Fibroblast of lung (primary cell): ENCODE measurements at regions not wholly inside any gene's neighbourhood (a gene's known extent, or its start where the extent isn't known, plus 50 kb on each side); places are given as distances from the start of the nearest gene placed in this dataset.

Source experiments
- DNase-seq, 2 donors: peaks; one replicate each; pipeline versions ENCODE4 v3.0.0 to v3.0.0-alpha.2; 2010; ENCODE audit warnings: low read depth in 2 of 2
- H2AFZ ChIP-seq: 2 replicates; pipeline ENCODE4 v1.5.1; 2012; ENCODE audit warnings: low read length, control low read depth, inconsistent platforms
- H3K27ac ChIP-seq: 2 replicates; pipeline ENCODE4 v1.5.1; 2011; ENCODE audit warnings: low read length, control low read depth; ENCODE audit not compliant: insufficient read depth
- H3K27me3 ChIP-seq: 2 replicates; pipeline ENCODE4 v1.5.1; 2011; ENCODE audit warnings: mild to moderate bottlenecking, low read length; ENCODE audit not compliant: control insufficient read depth, insufficient read depth
- H3K36me3 ChIP-seq: 2 replicates; pipeline ENCODE4 v1.5.1; 2011; ENCODE audit warnings: low read length; ENCODE audit not compliant: control insufficient read depth, insufficient read depth
- H3K4me1 ChIP-seq: 2 replicates; pipeline ENCODE4 v1.5.1; 2011; ENCODE audit warnings: low read length; ENCODE audit not compliant: control insufficient read depth, insufficient read depth; ENCODE audit errors: extremely low read depth
- H3K4me2 ChIP-seq: 2 replicates; pipeline ENCODE4 v1.5.1; 2011; ENCODE audit warnings: low read length, control low read depth; ENCODE audit not compliant: insufficient read depth; ENCODE audit errors: extremely low read depth
- H3K4me3 ChIP-seq, 4 experiments: fragments of 200-600 bp in 1 of 4; sonication (generic) in 1 of 4; replicated peaks in 1 of 4; 2 replicates each; pipeline ENCODE4 v1.5.1; 2011 to 2016; ENCODE audit warnings: low read length in 4 of 4, low read depth in 3 of 4, mild to moderate bottlenecking in 3 of 4, control low read depth in 2 of 4, inconsistent platforms in 1 of 4, mixed read lengths in 1 of 4; ENCODE audit not compliant: insufficient read depth in 1 of 4; ENCODE audit errors: control extremely low read depth in 1 of 4
- H3K79me2 ChIP-seq: 2 replicates; pipeline ENCODE4 v1.5.1; 2012; ENCODE audit warnings: mild to moderate bottlenecking, low read length, inconsistent platforms; ENCODE audit not compliant: control insufficient read depth, insufficient read depth
- H3K9ac ChIP-seq: 2 replicates; pipeline ENCODE4 v1.5.1; 2011; ENCODE audit warnings: mild to moderate bottlenecking, low read length, control low read depth; ENCODE audit not compliant: insufficient read depth
- H3K9me3 ChIP-seq: 2 replicates; pipeline ENCODE4 v1.5.1; 2012; ENCODE audit warnings: low read depth, low read length; ENCODE audit not compliant: control insufficient read depth, insufficient read depth
- H4K20me1 ChIP-seq: 2 replicates; pipeline ENCODE4 v1.5.1; 2011; ENCODE audit warnings: low read length; ENCODE audit not compliant: control insufficient read depth, insufficient read depth; ENCODE audit errors: extremely low read depth
- EZH2 ChIP-seq: IDR thresholded peaks from 2 replicates; pipeline ENCODE4 v1.5.1; 2012; ENCODE audit warnings: low read length, control low read depth, mild to moderate bottlenecking; ENCODE audit errors: missing control alignments
- TF ChIP-seq, protein P1 (sequence below), 2 donors: IDR thresholded peaks in 1 of 2; conservative IDR thresholded peaks in 1 of 2; 1 replicate in 1 of 2; 2 replicates in 1 of 2; pipeline ENCODE4 v1.5.1; 2011 to 2012; ENCODE audit warnings: low read length in 2 of 2, control low read depth in 1 of 2, inconsistent platforms in 1 of 2, low read depth in 1 of 2, mild to moderate bottlenecking in 1 of 2

DNA sequence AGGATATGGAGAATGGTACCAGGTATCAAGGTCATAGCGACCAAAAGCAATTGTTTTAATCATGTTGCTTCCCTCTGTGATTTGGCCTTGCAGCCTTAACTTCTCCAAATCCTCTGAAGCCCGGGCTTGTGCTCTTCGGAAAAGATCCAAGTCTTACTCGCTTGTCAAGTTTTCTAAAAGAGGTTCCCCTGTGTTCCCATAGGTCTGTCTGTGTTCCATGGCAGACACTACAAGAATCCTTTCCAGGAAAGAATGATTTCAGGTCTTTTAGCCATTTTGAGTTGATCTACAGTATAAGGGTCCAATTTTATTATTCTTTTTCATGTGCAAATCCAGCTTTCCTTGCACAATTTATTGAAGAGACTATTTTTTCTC is 710.6 kb upstream of the DIAPH2 start:
- Histone ChIP-seq H2AFZ (no peak overlapping the region), H3K4me2 (no peak overlapping the region), H3K79me2 (no peaks in the 10 kb centered on the region), H3K27me3 (no peaks in the 10 kb centered on the region), H3K9me3 (no peaks in the 10 kb centered on the region), H3K9ac (no peak overlapping the region), H3K4me1 (no peaks in the 10 kb centered on the region), H4K20me1 (no peaks in the 10 kb centered on the region), H3K27ac (no peak overlapping the region), H3K36me3 (no peaks in the 10 kb centered on the region), H3K4me3 (no peak overlapping the region)
- TF ChIP-seq, protein P1, sequence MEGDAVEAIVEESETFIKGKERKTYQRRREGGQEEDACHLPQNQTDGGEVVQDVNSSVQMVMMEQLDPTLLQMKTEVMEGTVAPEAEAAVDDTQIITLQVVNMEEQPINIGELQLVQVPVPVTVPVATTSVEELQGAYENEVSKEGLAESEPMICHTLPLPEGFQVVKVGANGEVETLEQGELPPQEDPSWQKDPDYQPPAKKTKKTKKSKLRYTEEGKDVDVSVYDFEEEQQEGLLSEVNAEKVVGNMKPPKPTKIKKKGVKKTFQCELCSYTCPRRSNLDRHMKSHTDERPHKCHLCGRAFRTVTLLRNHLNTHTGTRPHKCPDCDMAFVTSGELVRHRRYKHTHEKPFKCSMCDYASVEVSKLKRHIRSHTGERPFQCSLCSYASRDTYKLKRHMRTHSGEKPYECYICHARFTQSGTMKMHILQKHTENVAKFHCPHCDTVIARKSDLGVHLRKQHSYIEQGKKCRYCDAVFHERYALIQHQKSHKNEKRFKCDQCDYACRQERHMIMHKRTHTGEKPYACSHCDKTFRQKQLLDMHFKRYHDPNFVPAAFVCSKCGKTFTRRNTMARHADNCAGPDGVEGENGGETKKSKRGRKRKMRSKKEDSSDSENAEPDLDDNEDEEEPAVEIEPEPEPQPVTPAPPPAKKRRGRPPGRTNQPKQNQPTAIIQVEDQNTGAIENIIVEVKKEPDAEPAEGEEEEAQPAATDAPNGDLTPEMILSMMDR (conservative IDR thresholded peaks at IDR 0.05 in 1 of 2, IDR thresholded peaks at IDR 0.05 in 1 of 2; ENCODE audit: low read depth in 1 of 2, low read length in 2 of 2) = no peak
- TF ChIP-seq EZH2 = no peak
- DNase-seq = no peak

DNA sequence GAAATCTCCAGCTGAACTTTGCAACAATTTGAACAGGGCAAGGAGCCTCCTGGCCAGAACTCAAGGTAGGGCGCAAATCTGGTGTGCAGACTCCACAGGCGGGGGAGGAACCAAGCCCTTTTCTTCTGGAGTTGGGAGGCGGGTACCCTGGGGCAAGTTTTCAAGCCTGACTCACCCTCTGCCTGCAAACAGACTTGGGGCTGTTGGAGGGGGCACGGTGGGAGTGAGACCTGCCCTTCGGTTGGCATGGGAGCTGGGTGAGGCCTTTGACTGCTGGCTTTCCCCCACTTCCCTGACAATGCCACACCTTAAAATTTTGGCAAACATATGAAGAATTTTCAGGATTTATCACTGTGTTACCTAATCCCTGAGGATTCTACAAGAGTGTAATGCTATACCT is 709.8 kb upstream of the DIAPH2 start:
- Histone ChIP-seq H3K4me3 (no peak overlapping the region), H3K9ac (no peak overlapping the region), H3K27me3 (no peaks in the 10 kb centered on the region), H3K36me3 (no peaks in the 10 kb centered on the region), H2AFZ (no peak overlapping the region), H3K4me1 (no peaks in the 10 kb centered on the region), H3K4me2 (no peak overlapping the region), H3K79me2 (no peaks in the 10 kb centered on the region), H4K20me1 (no peaks in the 10 kb centered on the region), H3K27ac (no peak overlapping the region), H3K9me3 (no peaks in the 10 kb centered on the region)
- TF ChIP-seq, protein P1 (conservative IDR thresholded peaks at IDR 0.05 in 1 of 2, IDR thresholded peaks at IDR 0.05 in 1 of 2; ENCODE audit: low read depth in 1 of 2, low read length in 2 of 2) = no peak
- TF ChIP-seq EZH2 = no peak
- no peak for DNase-seq

DNA sequence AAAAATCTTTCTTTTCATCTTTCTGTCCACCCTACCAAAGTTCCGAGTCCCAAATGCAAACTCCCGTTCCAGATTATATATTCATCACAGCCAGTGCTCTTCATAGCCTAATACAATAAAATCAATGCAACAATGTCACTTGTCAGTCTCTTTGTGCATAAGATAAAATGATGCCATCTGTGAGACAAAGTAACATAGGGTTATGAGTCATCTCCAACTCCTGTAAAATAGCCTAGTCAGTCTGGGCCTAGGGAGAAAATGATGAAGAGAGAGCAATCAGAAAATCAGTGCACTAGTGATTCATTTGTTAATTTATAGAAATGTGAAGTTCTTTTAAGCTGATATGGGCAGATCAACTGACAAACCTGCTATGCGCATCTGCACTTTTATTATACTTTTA is 689.1 kb upstream of the DIAPH2 start:
- Histone ChIP-seq H3K9ac (no peak overlapping the region), H3K36me3 (no peaks in the 10 kb centered on the region), H3K79me2 (no peaks in the 10 kb centered on the region), H3K9me3 (no peaks in the 10 kb centered on the region), H4K20me1 (no peaks in the 10 kb centered on the region), H3K27ac (no peak overlapping the region), H3K4me3 (no peak overlapping the region), H3K27me3 (no peaks in the 10 kb centered on the region), H3K4me2 (no peak overlapping the region), H3K4me1 (no peaks in the 10 kb centered on the region), H2AFZ (no peak overlapping the region)
- no peak for DNase-seq
- TF ChIP-seq, protein P1 (conservative IDR thresholded peaks at IDR 0.05 in 1 of 2, IDR thresholded peaks at IDR 0.05 in 1 of 2; ENCODE audit: low read depth in 1 of 2, low read length in 2 of 2) = no peak
- TF ChIP-seq EZH2 = no peak
